ENCODE measurements at regions not wholly inside any gene's neighbourhood (a gene's known extent, or its start where the extent isn't known, plus 50 kb on each side); places are given as distances from the start of the nearest gene placed in this dataset.

- no peaks in the 10 kb centered on the region for H3K27me3 ChIP-seq
- H3K4me1 ChIP-seq = peaks cover 0 to 11% (median 0%) of the 10 kb centered on the region in 12 donors
- no peak overlapping the region for H3K27ac ChIP-seq
- TF ChIP-seq CTCF (IDR thresholded peaks at IDR 0.05) (no peak), POLR2A (IDR thresholded peaks at IDR 0.05) (no peak)
- 88 to 90% (median 88%) methylated on average over 6 of the region's 6 CpGs for WGBS, 4 donors
- peaks cover 0 to 22% (median 7%) of the 10 kb centered on the region in 12 donors for H3K9me3 ChIP-seq
- H3K4me3 ChIP-seq = no peak overlapping the region
- ATAC-seq = no peak
- no peak for DNase-seq
- H3K36me3 ChIP-seq = no peaks in the 10 kb centered on the region
- intact Hi-C loops (cut with DNase I) = no loop called here
Measured at GRCh38 chr6:159373670-159374069, 204.5 kb downstream of the FNDC1 start.

- TF ChIP-seq CTCF (IDR thresholded peaks at IDR 0.05) = no peak
- no peak for TF ChIP-seq POLR2A (IDR thresholded peaks at IDR 0.05)
- H3K36me3 ChIP-seq = no peaks in the 10 kb centered on the region
- intact Hi-C loops (cut with DNase I) = no loop called here
- H3K9me3 ChIP-seq = peaks cover 0 to 23% (median 7%) of the 10 kb centered on the region in 12 donors
- peaks cover 0 to 11% (median 0%) of the 10 kb centered on the region in 12 donors for H3K4me1 ChIP-seq
- no peak for DNase-seq
- H3K4me3 ChIP-seq = no peak overlapping the region
- H3K27me3 ChIP-seq = no peaks in the 10 kb centered on the region
- ATAC-seq = no peak
- no peak overlapping the region for H3K27ac ChIP-seq
- WGBS, 4 donors = 64 to 75% (median 71%) methylated on average over 2 of the region's 2 CpGs
Measured at GRCh38 chr6:159372333-159372732, 203.1 kb downstream of the FNDC1 start.

GRCh38 chr6:159360306-159360705 is 191.1 kb downstream of the FNDC1 start:
- ATAC-seq (no peak), DNase-seq (no peak)
- TF ChIP-seq CTCF (IDR thresholded peaks at IDR 0.05) = no peak
- TF ChIP-seq POLR2A (IDR thresholded peaks at IDR 0.05) = no peak
- Histone ChIP-seq H3K27ac (no peak overlapping the region), H3K4me1 (no peaks in the 10 kb centered on the region), H3K27me3 (no peaks in the 10 kb centered on the region), H3K9me3 (no peaks in the 10 kb centered on the region), H3K4me3 (no peak overlapping the region), H3K36me3 (no peaks in the 10 kb centered on the region)
- WGBS, 4 donors = 63 to 69% (median 66%) methylated on average over 4 of the region's 4 CpGs
- intact Hi-C loops (cut with DNase I) = no loop called here

- 63 to 77% (median 69%) methylated on average over 8 of the region's 8 CpGs for WGBS, 4 donors
- H3K4me3 ChIP-seq = no peak overlapping the region
- no peaks in the 10 kb centered on the region for H3K9me3 ChIP-seq
- intact Hi-C loops (cut with DNase I) = no loop called here
- TF ChIP-seq CTCF (IDR thresholded peaks at IDR 0.05) = no peak
- no peaks in the 10 kb centered on the region for H3K4me1 ChIP-seq
- H3K27ac ChIP-seq = no peak overlapping the region
- DNase-seq (no peak), ATAC-seq (no peak)
- no peaks in the 10 kb centered on the region for H3K27me3 ChIP-seq
- no peaks in the 10 kb centered on the region for H3K36me3 ChIP-seq
Measured at GRCh38 chr6:159359581-159360297, 190.5 kb downstream of the FNDC1 start.
